Activated CD4-positive, alpha-beta T cell treated with anti-CD3 and anti-CD28 coated beads, Interleukin-2, amount 50 U/mL, for 24 hours (primary cell): ENCODE measurements at regions not wholly inside any gene's neighbourhood (a gene's known extent, or its start where the extent isn't known, plus 50 kb on each side); places are given as distances from the start of the nearest gene placed in this dataset.

Experiments used
- DNase-seq, 2 donors: peaks; one replicate each; pipeline ENCODE4 v3.0.0-alpha.2; 2020; ENCODE audit warnings: low read depth in 1 of 2, low spot score in 1 of 2

GRCh38 chr3:124273651-124274050 lies 281.7 kb upstream of the ROPN1 start:
- no peak for DNase-seq

GRCh38 chr3:124274051-124274450 lies 282.1 kb upstream of the ROPN1 start:
- DNase-seq: no peak

- no peak for DNase-seq
Observed at GRCh38 chr3:124275412-124275811, 283.5 kb upstream of the ROPN1 start.

GRCh38 chr3:124276133-124276532 lies 284.2 kb upstream of the ROPN1 start:
- DNase-seq: no peak

GRCh38 chr3:124276539-124277143 lies 284.7 kb upstream of the ROPN1 start:
- no peak for DNase-seq

DNA sequence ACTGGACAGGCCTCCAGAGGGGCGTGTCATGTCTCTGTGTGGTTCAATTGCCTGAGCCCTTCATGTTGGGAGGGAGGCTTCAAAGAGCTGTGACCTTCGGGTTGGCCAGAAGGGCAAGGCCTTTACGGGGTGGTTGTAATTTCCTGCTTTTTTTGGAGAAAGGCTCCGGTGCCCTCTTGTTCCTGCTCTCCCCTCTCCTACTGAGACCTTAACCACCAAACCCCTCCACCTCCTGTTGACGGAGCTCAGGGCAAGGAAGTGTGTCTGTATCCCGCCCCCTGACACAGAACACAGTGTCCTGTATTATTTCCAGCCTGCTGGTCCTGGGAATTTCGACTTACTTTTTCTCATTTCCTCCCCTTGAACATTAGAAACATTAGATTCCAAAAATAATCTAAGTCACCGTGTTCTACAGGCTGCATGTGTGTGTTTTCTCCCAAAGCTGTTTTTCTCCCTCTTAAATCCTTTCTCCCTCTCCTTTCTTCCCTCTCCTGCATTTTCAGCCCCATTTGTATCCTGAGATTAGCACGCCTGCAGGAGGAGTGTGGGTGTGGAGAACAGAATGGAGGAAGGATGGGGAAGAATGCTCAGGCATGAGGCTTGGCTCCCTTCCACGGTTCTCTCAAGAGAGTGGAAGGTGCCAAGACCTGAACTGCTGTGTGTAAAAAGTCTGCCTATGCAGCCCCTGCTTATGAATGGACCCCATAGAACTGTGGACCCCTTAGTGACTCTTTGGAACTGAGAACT lies 285.4 kb upstream of the ROPN1 start:
- no peak for DNase-seq

GRCh38 chr3:124281453-124282316 lies 289.8 kb upstream of the ROPN1 start:
- no peak for DNase-seq

DNA sequence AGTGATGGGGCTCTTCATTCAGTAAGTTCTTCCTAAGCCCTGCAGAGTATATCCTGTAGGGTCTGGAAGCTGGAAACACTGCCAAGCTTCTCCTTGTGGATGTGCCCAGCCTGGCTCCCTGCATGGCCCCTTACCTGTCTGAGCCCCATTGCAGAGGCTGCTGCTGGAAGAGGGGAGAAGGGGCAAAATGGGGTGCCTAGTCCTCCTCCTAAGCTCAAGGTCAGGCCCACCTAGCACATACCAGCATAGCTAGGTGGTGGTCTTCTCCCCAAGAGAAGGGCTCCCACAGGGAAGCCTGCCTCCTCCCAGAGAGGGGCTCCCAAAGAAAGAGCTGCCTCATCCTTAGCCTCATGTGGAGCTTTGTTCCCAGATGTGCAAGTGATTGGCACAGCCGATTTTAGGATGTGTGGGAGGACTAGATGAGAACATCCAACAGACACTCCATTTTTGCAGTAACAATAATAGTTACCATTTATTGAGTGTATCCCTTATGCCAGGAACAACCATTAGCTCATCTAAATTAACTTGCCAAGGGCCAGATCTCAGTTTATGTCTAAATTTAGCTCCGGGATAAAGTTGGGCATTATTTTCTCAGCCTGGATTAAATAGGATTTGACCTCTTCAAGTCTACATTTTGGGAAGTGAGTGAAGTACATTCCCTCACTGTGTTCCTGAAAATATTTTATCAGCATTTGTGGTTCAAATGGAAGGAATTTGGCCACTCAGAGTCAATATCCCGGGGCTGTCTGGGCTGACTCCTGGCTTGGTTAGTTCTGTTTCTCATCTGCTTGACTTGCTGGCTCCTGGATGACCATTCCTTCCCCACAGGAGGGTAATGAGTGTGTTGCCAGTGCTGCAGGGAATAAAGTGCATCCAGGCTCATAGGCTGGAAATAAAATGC lies 291.1 kb upstream of the ROPN1 start:
- DNase-seq: no peak

GRCh38 chr3:124283652-124284023 lies 291.7 kb upstream of the ROPN1 start:
- no peak for DNase-seq

DNA sequence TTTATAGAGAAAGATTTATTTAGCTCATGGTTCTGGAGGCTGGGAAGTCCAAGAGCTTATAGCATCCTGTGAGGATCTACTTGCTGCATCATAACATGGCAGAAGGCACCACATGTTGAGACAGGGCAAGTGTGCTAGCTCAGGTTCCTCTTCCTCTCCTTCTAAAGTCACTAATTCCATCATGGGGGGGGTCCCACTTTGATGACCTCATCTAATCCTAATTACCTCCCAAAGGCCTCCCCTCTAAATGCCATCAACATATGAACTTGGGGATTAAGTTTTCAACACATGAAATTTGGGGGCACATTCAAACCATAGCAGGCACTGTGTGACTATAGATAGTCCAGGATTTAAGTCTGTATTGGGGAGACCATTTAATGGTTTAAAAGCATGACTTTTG lies 297.1 kb upstream of the ROPN1 start:
- no peak for DNase-seq

GRCh38 chr3:124291008-124291407 lies 299.1 kb upstream of the ROPN1 start:
- no peak for DNase-seq

DNA sequence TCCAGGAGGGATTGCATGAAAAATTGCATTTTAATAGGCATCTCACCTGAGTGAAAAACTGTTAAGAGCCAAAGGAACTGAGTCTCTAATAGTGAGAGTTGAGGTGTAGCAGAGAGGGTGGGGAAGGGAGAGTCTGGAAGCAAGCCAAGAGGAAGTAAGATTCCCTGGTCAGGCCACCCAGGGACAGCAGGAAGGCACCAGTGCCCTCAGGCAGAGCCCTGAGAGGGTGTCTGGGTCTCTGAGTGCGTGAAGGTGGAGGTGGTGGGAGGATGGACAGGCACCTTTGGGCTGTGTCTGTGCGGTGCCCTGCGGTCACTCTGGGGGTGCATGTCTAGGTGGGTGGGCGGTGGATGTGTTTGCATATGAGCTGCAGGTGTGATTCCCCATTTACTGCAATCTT lies 300.4 kb upstream of the ROPN1 start:
- DNase-seq: no peak

DNA sequence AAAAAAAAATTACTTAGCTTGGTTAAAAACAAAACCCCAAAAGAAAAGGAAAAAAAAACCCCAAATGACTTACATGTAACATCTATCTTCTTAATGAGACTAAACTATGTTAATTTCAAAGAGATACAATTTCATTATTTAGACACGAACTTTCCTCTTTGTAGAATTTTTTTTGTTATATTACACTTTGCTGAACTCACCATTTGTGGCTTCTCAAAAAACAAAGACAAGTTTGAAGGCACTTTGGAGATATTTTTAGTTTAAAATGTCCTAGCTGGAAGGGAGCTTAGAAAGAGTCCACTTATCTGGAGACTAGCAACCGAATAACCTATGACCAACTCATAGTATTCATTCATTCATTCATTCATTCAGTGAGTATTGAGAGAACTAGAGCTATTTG lies 301.7 kb upstream of the ROPN1 start:
- DNase-seq: no peak

GRCh38 chr3:124295362-124295761 lies 303.4 kb upstream of the ROPN1 start:
- no peak for DNase-seq

GRCh38 chr3:124296406-124296805 lies 304.5 kb upstream of the ROPN1 start:
- DNase-seq: no peak

GRCh38 chr3:124297062-124297980 lies 305.4 kb upstream of the ROPN1 start:
- DNase-seq: no peak

- DNase-seq: no peak
Observed at GRCh38 chr3:124298301-124298700, 306.4 kb upstream of the ROPN1 start.

- DNase-seq: no peak
Observed at GRCh38 chr3:124298951-124299350, 307.0 kb upstream of the ROPN1 start.

DNA sequence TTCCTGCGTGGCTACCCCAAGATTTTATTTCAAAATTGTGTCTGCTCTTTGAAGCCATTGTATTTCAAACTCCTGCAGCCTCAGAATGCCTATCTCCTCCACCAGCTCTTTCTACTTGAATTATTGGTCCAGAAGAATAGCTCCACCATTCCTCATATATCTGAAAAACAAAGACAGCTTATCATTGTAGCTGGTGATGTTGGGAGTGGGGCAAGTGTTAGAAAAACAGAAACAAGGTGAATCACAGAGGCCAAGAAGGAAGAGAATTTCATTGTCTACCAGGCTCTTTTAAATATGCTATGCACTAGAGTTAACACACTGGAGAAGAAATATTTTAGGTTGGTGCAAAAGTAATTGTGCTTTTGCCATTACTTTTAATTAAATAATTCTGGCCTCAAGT lies 307.9 kb upstream of the ROPN1 start:
- DNase-seq: no peak

- no peak for DNase-seq
Observed at GRCh38 chr3:124300416-124300815, 308.5 kb upstream of the ROPN1 start.
